HT-29 (cell line): ENCODE measurements at regions not wholly inside any gene's neighbourhood (a gene's known extent, or its start where the extent isn't known, plus 50 kb on each side); places are given as distances from the start of the nearest gene placed in this dataset.
"Not testable (repeated sequence)": the region's sequence is repeated elsewhere in the genome, so short reads cannot be mapped to it uniquely, and the experiment has no call there.

Experiments used
- DNase-seq: peaks from one replicate; pipeline ENCODE4 v3.0.0-alpha.2; 2015; ENCODE audit warnings: low spot score

DNA sequence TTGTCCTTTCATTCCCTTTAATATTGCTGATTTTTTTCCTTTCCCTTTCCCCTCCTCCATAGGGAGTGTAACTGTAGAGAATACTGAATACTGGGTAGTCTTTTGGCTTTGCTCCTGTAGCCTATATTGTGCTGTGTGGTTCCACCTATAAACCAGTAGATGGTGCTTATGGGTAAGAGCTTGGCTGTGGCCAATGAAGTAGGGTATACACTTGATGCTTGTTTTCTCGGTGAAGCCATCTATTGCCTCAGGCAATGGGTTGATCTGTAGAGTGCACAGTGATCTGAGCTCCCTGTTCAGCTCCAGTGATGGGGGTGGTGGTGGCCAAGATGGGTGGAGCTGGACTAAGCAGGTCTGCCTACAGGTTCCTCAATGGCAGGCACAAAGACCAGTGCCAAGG is 203.3 kb upstream of the IMPG1 start:
- no peak for DNase-seq

DNA sequence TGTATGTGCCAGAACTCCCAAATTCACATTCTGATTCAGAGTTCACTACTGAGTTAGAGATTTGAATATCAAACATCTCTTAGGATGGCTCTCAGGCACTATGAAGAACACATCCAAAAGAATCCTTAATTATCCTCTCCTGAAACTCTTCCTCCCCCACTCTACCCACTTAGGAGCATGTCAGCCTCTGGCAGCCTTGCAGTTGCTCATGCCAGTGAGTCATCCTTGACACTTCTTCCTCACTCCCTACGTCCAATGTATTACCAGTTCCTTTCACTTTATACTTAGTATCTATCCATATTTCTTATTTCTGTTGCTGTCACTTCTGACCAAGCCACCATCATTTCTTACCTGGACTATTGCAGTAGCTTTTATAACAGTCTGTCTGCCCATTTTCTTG is 192.0 kb upstream of the IMPG1 start:
- DNase-seq = no peak

DNA sequence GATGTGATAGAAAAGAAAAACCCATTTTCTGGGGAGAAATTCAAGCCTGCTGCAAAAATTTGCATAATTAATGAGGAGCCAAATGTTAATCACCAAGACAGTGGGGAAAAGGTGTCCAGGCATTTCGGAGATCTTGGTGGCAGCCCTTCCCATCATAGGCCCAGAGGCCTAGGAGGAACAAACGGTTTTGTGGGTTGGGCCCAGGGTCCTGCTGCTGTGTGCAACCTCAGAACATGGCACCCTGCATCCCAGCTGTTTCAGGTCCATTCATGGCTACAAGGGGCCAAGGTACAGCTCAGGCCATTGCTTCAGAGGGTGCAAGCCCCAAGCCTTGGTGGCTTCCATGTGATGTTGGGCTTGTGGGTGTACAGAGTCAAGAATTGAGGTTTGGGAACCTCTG is 189.8 kb upstream of the IMPG1 start:
- no peak for DNase-seq

DNA sequence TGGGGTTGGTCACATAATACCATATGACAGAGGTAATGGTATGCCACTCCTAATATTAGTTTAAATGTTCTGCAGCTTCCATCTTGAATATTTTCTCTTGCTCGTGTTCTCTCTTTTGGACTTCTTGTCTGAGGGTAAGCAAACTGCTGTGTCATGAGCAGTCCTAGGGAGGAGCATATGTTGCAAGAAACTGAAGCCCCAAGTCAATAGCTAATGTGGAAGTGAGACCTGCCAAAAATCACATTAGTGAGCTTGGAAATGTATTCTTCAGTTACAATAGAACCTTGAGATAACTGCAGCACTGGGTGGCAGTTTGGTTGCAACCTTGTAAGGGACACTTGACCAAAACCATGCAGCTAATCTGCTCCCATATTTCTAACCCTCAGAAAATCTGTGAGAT is 178.2 kb upstream of the IMPG1 start:
- no peak for DNase-seq

DNA sequence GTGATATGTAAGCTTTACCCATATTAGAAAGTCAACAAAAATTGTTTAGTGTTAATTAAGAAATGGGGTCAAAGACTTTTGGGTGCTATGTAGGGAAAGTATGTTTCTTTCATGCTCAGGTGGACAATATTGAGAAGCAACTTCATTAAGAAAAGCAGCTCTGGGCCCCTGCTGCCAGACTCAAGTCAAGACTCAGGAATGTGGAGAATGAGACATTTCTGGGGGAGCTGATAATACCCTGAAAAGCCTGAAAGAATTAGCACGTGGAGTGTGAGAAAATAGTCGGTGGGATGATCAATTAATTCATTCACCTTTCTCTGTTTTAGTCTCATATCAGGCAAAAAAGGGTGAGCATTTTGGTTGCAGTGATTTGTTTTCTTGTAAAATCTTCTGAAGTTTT is 175.1 kb upstream of the IMPG1 start:
- no peak for DNase-seq

DNA sequence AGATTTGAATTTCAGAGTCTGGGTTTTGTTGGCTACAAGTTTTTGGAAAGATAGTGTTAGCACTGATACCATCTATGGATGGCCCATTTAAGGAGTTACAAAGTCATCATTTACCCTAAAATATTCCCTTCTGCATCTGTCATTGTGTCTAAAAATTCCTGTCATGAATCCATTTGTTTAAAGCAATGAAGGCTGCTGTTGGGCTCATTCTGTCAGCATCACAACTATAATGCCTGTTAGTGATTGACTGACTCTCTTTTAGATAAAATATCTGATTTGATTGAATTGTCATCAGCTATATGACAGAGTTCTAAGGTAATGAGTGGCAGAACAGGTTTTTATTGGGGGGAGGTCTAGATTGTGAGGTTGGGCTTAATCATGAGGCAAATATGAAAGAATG is 167.6 kb upstream of the IMPG1 start:
- no peak for DNase-seq

DNA sequence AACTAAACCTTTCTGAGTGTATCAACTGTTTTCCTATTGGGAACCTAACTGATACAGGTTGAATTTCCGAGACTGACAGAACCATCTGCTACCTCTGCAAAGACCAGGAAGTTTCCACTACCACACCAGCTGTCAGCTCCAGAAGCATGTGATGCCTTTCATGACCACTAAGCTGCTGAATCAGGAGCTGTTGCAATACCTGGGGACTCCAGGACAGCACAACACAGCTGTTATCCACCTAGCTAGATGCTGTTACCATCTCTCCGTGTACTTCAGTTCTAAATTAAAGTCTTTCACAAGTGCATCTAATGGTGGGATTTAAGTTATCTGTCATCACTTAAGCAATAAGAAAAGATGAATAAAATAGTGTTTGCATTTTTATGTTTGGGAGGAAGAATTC is 158.2 kb upstream of the IMPG1 start:
- DNase-seq = peak; percentile 19

DNA sequence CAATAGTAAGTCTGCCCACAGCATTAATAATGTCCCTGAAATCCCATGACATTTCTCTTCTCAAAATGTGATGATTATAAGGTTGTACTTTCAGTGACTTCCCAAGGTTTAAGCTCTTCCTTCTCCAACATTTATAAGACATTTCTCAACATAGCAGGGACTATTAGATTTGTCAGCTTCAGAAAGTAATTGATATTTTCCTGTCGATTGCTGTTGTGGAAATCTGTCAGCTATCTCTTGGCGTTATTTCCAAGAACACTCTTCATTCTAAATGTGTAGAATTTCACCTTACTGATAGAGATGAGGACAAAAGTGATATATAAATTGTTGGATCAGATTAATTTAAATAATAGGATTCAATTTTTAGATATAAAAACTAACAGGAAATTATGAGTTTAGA is 149.7 kb upstream of the IMPG1 start:
- DNase-seq = no peak

DNA sequence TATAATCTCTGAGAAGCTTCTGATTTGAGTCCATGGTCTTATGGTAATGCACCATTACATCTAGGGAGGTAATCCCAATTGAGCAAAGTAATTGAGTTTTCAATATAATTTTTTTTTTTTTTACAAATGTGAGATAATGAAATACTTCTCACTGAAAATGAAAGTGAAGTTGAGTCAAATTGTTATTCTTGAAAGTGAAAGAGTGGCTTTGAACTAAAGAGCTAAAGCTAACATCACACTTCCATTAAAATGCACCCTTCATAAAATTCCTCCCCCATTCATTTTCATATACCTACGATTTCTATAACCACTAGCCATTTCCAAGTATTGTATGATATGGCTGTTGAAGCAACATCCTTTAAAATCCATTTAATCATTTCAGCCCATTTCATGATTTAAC is 149.1 kb upstream of the IMPG1 start:
- DNase-seq = no peak

DNA sequence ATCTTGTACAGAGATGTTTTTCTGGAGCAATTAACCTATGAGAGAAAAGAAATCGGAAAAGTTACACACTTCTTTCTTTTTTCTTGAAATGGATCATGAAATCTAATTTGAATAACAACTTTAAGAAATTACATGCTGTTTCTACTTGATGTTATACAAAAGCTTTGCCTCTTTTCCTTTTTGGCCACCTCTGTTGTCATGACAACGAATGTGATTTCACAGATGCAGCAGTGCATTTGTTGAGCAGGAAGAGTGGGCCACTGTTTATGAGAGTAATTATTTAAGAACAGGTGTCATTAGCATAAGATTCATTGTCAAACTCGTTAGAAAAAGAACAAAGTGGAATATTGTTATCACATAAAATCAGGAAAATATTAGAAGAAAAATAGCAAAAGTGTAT is 148.3 kb upstream of the IMPG1 start:
- DNase-seq = no peak

DNA sequence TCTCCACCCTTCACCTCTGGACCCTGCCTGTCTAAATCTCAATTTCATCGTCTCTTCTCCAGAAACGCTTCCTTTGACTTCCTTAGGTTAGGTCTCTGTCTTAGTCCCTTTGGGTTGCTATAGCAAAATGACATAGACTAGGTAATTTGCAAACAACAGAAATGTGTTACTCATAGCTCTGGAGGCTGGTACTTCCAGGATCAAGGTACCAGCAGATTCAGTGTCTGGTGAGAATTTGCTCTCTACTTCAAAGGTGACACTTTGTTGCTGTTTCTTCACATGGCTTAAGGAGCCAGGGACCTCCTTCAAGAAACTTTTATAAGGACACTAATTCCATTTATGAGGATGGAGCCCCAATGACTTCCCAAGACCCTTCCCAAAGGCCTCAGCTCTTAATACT is 145.1 kb upstream of the IMPG1 start:
- no peak for DNase-seq

DNA sequence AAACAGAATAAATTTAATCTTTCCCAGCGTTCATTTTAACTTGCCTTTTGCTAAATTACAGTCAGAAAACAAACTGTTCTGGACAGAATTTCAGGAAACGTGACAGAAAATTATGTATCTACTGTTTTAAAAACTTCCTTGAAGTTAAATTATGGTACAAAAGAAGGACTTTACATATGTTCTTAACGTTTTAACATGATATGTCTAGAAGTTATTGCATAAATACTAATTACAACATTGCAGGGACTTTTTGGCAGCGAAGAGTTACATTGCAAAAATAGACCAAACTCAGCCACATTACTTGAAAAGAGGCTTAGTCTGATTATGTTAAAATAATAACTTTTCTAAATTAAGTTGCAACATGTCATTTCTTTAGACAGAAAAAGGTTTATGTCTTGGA is 142.1 kb upstream of the IMPG1 start:
- no peak for DNase-seq

DNA sequence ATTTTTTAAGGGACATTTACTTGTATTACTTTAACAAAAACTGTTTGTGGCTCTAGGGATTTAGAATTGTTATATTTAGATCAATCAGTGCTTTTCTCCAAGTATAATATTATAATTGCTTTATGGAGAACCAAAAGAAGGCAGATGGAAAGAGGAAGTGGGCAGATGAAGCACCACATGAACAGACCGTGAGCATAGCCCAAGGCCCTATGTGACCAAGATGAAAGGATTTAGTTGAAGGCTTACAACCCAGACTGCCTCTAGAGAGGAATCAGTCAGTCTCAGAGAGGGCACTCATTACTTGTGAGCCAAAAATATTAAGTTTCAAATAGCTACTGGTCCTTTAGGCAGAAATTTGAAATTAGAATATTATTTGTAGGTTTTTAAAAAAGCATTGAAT is 102.3 kb upstream of the IMPG1 start:
- DNase-seq = no peak

DNA sequence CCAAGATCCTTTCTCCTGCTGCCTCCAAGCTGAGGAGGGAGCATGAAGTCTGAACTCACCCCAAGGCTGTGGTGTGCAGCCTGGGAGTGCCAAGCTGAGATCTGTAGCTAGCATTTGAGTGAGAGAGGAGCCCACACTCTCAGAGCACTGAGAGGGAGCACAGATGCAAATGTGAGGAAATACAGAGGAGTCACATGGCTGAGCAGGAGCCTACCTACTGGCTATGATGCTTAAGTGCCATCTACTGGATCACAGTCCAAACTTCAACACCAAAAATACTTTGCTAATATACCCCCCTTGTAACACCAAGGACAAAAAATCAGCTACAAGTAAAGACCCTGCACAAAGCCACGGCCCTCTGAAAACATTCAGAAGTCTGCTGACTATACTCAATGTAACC is 94.4 kb upstream of the IMPG1 start:
- no peak for DNase-seq

DNA sequence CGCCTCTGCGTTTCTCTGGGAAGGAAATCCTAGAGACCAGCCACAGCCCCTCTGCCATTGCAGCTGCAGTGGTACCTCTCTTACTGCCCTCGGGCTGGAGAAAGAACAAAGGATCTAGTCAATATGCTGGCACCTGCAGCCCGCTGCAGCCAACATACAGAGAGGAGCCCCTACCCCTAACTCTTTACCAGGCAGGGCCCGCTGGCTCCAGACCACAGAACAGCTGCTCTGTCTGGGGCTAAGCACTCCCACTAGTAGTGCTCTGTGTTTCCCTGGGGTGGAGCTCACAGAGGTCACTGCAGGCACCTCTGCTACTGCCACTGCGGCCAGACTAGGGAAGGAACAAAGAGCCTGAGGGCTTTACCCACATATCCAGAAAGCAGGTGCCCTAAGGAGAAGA is 93.8 kb upstream of the IMPG1 start:
- DNase-seq = no peak

DNA sequence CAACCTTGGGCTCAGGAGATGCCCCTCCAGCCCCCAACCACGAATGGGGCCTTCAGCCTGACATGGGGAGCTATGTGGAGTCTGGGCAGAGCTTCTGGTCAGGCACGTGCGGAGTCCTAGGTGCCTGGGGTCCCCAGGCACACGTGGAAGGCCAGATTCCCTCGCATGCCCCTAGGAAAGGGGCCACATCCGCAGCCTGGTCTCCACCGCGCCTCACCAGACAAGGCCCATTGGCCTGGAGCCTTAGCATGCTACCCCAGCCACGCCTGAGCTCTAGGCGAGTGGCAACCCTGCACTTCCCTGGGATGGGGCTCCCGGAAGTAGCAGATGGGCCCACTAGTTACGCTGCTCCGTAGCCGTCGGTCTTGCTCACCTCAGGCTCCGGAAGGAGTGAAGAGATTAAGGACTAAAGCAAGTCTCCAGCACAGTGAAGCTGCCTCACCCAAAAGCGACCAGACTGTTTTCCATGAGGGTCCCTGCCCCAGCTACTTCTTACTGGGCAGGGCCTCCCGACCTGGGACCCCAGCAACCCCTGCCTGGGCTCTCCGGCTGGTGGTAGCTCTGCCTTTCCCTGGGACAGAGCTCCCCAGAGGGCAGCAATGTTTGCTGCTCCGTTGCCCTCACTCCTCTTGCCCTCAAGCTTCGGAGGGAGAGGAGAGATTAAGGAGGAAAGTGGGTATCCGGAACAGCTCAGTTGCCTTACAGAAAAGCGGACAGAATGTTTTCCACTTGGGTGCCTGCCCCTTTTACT is 93.2 kb upstream of the IMPG1 start:
- DNase-seq = no peak

DNA sequence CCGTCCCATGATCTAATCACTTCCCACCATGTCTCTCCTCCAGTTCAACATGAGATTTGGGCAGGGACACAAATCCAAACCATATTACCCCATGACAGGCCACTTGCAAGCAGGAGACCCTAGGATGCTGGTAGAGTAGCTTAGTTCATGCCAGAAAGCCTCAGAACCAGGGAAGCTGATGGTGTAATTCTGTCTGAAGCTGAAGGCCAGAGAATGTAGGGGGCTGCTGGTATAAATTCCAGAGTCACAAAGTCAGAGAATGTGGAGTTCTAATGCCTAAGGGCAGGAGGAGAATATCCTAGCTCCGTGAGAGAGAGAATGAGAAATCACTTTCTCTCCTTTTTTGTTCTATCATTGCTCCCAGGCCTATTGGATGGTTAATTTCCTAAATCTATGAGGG is 90.3 kb upstream of the IMPG1 start:
- DNase-seq = no peak

DNA sequence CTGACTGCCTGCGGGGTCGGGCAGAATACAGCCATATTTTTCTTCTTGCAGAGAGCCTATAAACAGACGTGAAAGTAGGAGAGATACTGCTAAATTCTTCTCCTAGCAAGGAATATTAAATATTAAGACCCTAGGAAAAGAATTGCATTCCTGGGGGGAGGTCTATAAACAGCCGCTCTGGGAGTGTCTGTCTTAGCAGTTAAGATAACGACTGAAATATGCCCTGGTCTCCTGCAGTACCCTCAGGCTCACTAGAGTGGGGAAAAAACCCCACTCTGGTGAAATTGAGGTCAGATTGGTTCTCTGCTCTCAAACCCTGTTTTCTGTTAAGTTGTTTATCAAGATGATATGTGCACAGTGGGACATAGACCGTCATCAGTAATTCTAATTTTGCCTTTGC is 85.3 kb upstream of the IMPG1 start:
- not testable (repeated sequence) for DNase-seq

DNA sequence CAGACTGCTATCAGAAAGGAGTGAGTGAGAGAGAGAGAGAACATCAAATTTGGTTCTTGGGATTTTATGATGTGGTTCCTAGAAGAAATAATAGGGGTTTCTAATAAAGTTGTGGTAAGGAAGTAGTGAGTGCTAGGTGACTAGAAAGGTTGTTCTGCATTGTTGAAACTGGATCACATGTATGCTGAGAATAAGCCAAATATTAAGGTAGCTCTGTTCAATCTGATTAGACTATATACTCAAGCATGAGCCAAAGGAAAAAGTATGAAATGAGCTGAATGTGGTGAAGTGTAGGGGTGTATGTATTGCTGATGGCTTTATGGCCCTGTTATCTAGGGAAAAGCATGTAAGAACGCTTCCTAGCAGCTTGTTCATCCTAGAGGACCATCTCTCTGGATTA is 63.0 kb upstream of the IMPG1 start:
- no peak for DNase-seq

DNA sequence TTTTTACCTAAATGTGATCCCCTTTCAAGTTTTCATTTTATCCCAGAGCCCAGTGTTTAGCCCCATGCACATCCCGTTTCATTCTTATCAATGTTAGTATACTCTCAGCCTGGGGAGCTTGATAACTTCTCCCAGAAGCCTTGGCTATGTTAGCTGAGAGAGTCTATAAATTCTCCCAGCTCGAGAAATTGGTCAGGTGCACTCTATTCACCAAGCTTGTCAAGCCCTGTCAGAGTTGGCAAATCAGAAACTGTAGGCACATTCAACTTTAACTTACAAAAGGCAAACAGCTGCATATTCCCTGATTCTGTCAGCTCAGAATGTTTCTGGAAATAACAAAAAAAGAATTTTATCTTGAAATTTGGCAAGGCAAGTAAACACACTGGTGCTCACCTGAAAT is 62.2 kb upstream of the IMPG1 start:
- no peak for DNase-seq

DNA sequence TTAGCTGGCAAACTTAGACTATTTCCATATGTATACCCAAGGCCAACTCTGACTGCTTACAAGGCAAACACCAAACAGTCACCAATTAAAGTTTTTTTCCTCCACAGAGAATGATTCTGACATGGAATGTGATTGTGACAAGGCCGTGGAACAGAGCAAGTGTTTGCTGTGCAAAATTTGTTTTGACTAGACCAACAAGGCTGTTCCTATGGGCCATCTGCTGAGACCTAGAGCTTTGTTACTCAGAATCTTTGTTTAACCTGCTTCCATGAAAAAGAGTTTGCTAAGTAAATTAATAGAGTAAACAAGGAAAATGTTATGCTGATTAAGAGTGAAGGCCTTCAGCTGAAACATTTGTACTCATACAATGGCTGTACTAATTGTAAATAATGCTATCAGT is 51.6 kb upstream of the IMPG1 start:
- DNase-seq = no peak
